ENCODE measurements at regions not wholly inside any gene's neighbourhood (a gene's known extent, or its start where the extent isn't known, plus 50 kb on each side); places are given as distances from the start of the nearest gene placed in this dataset.
A peak's percentile ranks its signal among the peaks of the same experiment; 100 is the strongest.

DNA sequence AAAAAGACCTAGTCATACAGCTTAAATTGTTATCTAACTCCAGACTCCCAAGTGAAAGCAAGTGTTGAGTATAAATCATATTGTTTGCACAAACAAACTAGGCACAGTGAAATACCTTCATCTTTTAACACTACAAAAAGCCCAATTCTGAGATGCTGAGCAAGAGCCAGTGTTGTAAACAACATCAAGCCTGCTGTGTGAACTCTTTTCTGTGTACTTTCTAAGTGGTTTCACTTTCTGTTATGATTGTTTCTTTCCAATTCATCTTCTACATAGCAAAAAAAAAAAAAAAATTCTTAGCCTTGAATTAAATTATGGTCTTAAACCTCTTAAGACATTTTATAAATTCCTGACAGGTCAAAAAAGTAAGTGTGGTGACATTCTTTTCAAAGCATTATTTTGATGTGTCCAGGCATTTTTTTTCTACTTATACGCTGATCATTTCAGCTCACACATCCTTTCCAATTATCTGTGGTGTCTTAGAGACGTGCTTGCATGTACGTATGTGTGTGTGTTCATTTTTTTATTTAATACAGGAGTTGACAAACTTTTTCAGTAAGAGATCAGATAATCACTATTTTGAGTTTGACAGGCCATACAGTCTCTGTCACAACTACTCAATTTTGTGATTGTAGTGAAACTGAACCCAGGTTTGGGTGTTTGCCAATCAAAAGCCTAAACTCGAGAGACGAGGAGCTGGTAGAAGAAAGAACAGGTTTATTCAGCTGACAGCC lies 556.1 kb downstream of the CDH9 start:
- Histone ChIP-seq H3K9me3 (ENCODE audit: control insufficient read depth in 4 of 4, insufficient read depth in 3 of 4, low read length in 3 of 4) (no peaks in the 10 kb centered on the region), H3K9ac (ENCODE audit: insufficient read depth in 1 of 2, low read length in 2 of 2) (peak overlapping the region in 1 of 2 donors; percentile 23), H3K36me3 (ENCODE audit: control insufficient read depth in 4 of 4, insufficient read depth in 4 of 4, low read length in 4 of 4) (no peaks in the 10 kb centered on the region), H3K4me1 (ENCODE audit: control insufficient read depth in 5 of 5, insufficient read depth in 5 of 5, low read length in 5 of 5) (peaks cover 0 to 3% (median 0%) of the 10 kb centered on the region in 5 donors), H3K4me3 (no peak overlapping the region), H3K27ac (ENCODE audit: low read depth in 1 of 2, low read length in 1 of 2) (no peak overlapping the region), H3K27me3 (ENCODE audit: control insufficient read depth in 3 of 3, insufficient read depth in 3 of 3, low read length in 2 of 3) (no peaks in the 10 kb centered on the region)
- TF ChIP-seq, protein P1, sequence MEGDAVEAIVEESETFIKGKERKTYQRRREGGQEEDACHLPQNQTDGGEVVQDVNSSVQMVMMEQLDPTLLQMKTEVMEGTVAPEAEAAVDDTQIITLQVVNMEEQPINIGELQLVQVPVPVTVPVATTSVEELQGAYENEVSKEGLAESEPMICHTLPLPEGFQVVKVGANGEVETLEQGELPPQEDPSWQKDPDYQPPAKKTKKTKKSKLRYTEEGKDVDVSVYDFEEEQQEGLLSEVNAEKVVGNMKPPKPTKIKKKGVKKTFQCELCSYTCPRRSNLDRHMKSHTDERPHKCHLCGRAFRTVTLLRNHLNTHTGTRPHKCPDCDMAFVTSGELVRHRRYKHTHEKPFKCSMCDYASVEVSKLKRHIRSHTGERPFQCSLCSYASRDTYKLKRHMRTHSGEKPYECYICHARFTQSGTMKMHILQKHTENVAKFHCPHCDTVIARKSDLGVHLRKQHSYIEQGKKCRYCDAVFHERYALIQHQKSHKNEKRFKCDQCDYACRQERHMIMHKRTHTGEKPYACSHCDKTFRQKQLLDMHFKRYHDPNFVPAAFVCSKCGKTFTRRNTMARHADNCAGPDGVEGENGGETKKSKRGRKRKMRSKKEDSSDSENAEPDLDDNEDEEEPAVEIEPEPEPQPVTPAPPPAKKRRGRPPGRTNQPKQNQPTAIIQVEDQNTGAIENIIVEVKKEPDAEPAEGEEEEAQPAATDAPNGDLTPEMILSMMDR (IDR thresholded peaks at IDR 0.05; ENCODE audit: control extremely low read depth, extremely low read depth): no peak
- peak; percentile 20 to 44 (median 42) for DNase-seq
- WGBS, 2 donors: 60 to 71% methylated on average over 5 of the region's 5 CpGs
- no peak for ATAC-seq (ENCODE audit: insufficient read depth, low FRiP score)

DNA sequence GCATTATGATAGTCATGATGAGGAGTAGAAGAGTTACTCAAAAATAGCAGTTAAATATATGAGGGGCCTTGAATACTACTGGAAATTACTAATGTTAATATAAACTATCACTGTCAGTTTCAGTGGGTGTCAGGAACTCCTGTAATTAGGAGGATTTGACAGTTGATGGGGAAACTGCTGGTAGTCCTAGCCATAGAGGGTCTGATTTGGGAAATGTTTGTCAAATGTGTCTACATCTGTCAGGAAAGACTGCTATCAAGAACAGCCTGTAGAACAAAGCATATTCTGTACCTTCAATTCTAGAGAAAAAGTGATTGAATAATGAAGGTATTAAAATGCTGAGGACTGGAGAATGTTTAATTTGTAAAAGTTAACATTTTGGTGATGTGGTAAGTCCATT lies 567.9 kb downstream of the CDH9 start:
- H3K27me3 ChIP-seq (ENCODE audit: control insufficient read depth in 3 of 3, insufficient read depth in 3 of 3, low read length in 2 of 3): no peaks in the 10 kb centered on the region
- no peaks in the 10 kb centered on the region for H3K4me1 ChIP-seq (ENCODE audit: control insufficient read depth in 5 of 5, insufficient read depth in 5 of 5, low read length in 5 of 5)
- H3K4me3 ChIP-seq: no peak overlapping the region
- H3K9ac ChIP-seq (ENCODE audit: insufficient read depth in 1 of 2, low read length in 2 of 2): no peak overlapping the region
- peaks cover 0 to 3% (median 1%) of the 10 kb centered on the region in 4 donors for H3K9me3 ChIP-seq (ENCODE audit: control insufficient read depth in 4 of 4, insufficient read depth in 3 of 4, low read length in 3 of 4)
- TF ChIP-seq, protein P1 (IDR thresholded peaks at IDR 0.05; ENCODE audit: control extremely low read depth, extremely low read depth): no peak
- H3K36me3 ChIP-seq (ENCODE audit: control insufficient read depth in 4 of 4, insufficient read depth in 4 of 4, low read length in 4 of 4): no peaks in the 10 kb centered on the region
- no peak overlapping the region for H3K27ac ChIP-seq (ENCODE audit: low read depth in 1 of 2, low read length in 1 of 2)
- ATAC-seq (ENCODE audit: insufficient read depth, low FRiP score) (no peak), DNase-seq (no peak)

DNA sequence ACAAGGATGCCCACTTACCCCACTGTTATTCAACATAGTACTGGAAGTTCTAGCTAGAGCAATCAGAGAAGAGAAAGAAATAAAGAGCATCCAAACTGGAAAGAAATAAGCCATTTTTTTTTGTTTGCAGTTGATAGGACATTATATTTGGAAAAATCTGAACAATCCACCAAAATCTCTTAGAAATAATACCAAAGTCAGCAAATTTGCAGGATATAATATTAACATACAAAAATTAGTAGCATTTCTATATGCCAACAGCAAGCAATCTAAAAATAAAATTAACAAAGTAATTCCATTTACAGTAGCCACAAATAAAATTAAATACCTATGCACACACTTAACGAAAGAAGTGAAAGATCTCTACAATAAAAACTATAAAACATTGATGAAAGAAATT lies 599.3 kb downstream of the CDH9 start:
- ATAC-seq (ENCODE audit: insufficient read depth, low FRiP score) (no peak), DNase-seq (no peak)
- H3K27me3 ChIP-seq (ENCODE audit: control insufficient read depth in 3 of 3, insufficient read depth in 3 of 3, low read length in 2 of 3): no peaks in the 10 kb centered on the region
- no peaks in the 10 kb centered on the region for H3K36me3 ChIP-seq (ENCODE audit: control insufficient read depth in 4 of 4, insufficient read depth in 4 of 4, low read length in 4 of 4)
- H3K9ac ChIP-seq (ENCODE audit: insufficient read depth in 1 of 2, low read length in 2 of 2): no peak overlapping the region
- H3K4me1 ChIP-seq (ENCODE audit: control insufficient read depth in 5 of 5, insufficient read depth in 5 of 5, low read length in 5 of 5): no peaks in the 10 kb centered on the region
- peaks cover 0 to 2% (median under 1%) of the 10 kb centered on the region in 4 donors for H3K9me3 ChIP-seq (ENCODE audit: control insufficient read depth in 4 of 4, insufficient read depth in 3 of 4, low read length in 3 of 4)
- WGBS, 2 donors: 71 to 89% methylated on average over 1 of the region's 1 CpG
- TF ChIP-seq, protein P1 (IDR thresholded peaks at IDR 0.05; ENCODE audit: control extremely low read depth, extremely low read depth): no peak
- no peak overlapping the region for H3K4me3 ChIP-seq
- no peak overlapping the region for H3K27ac ChIP-seq (ENCODE audit: low read depth in 1 of 2, low read length in 1 of 2)

DNA sequence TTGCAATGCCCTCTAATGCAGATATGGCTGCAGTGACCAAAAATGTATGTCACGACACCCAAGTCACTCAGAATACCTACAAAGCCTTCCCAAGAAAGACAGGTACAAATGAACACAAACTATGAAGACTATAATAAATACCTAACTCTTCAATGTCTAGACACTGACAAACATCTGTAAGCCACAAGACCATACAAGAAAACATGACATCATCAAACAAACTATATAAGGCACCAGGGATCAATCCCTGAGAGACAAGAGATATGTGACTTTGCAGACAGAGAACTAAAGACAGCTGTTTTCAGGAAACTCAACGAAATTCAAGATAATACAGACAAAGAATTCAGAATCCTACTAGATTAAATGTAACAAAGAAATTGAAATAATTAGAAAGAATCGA lies 603.7 kb downstream of the CDH9 start:
- no peaks in the 10 kb centered on the region for H3K4me1 ChIP-seq (ENCODE audit: control insufficient read depth in 5 of 5, insufficient read depth in 5 of 5, low read length in 5 of 5)
- ATAC-seq (ENCODE audit: insufficient read depth, low FRiP score) (no peak), DNase-seq (no peak)
- 77 to 79% methylated on average over 3 of the region's 3 CpGs for WGBS, 2 donors
- H3K27me3 ChIP-seq (ENCODE audit: control insufficient read depth in 3 of 3, insufficient read depth in 3 of 3, low read length in 2 of 3): no peaks in the 10 kb centered on the region
- H3K4me3 ChIP-seq: no peak overlapping the region
- H3K9ac ChIP-seq (ENCODE audit: insufficient read depth in 1 of 2, low read length in 2 of 2): no peak overlapping the region
- H3K36me3 ChIP-seq (ENCODE audit: control insufficient read depth in 4 of 4, insufficient read depth in 4 of 4, low read length in 4 of 4): no peaks in the 10 kb centered on the region
- TF ChIP-seq, protein P1 (IDR thresholded peaks at IDR 0.05; ENCODE audit: control extremely low read depth, extremely low read depth): no peak
- H3K9me3 ChIP-seq (ENCODE audit: control insufficient read depth in 4 of 4, insufficient read depth in 3 of 4, low read length in 3 of 4): peaks cover 0 to 4% (median 1%) of the 10 kb centered on the region in 4 donors
- no peak overlapping the region for H3K27ac ChIP-seq (ENCODE audit: low read depth in 1 of 2, low read length in 1 of 2)
